Activated CD4-positive, alpha-beta memory T cell treated with anti-CD3 and anti-CD28 coated beads for 36 hours (primary cell): ENCODE measurements at regions not wholly inside any gene's neighbourhood (a gene's known extent, or its start where the extent isn't known, plus 50 kb on each side); places are given as distances from the start of the nearest gene placed in this dataset.
"Not testable (repeated sequence)": the region's sequence is repeated elsewhere in the genome, so short reads cannot be mapped to it uniquely, and the experiment has no call there.

Source experiments
- CTCF ChIA-PET: fragments of 350-600 bp; sonication (Branson Sonifier 250); formaldehyde crosslinking; loops from one replicate; lab custom pipeline; 2021; ENCODE audit warnings: antibody characterized with exemption, inconsistent platforms; lab: Charles Lee
- POLR2A ChIA-PET: fragments of 350-600 bp; sonication (Branson Sonifier 250); formaldehyde crosslinking; loops from one replicate; lab custom pipeline; 2021; ENCODE audit warnings: antibody characterized with exemption; lab: Charles Lee
- DNase-seq: peaks from one replicate; pipeline ENCODE4 v3.0.0-alpha.2; 2020
- H3K27ac Mint-ChIP-seq: one replicate; pipeline ENCODE4 v1.8.0; 2021; ENCODE audit warnings: mixed read lengths
- H3K27me3 Mint-ChIP-seq: one replicate; pipeline ENCODE4 v1.8.0; 2021; ENCODE audit warnings: mixed read lengths
- H3K36me3 Mint-ChIP-seq: one replicate; pipeline ENCODE4 v1.8.0; 2021; ENCODE audit warnings: mixed read lengths
- H3K4me1 Mint-ChIP-seq: one replicate; pipeline ENCODE4 v1.8.0; 2021; ENCODE audit warnings: low read depth, mixed read lengths
- H3K4me3 Mint-ChIP-seq: one replicate; pipeline ENCODE4 v1.8.0; 2021; ENCODE audit warnings: mild to moderate bottlenecking, mixed read lengths
- H3K9me3 Mint-ChIP-seq: one replicate; pipeline ENCODE4 v1.8.0; 2021; ENCODE audit warnings: mixed read lengths
- intact Hi-C: fragments of 100-400 bp; cut with micrococcal nuclease; formaldehyde crosslinking; loops from one replicate; pipeline ENCODE4 v1.15.1; 2023

- ChIA-PET POLR2A (interaction anchor here (0.6 kb wide), 1 partner anchor 87 kb away, joined by 3 read pairs; no protein-coding TSS in a partner anchor), CTCF (interaction anchor here (0.6 to 3.9 kb wide), 30 partner anchors 9 to 1841 kb away, joined by 3 to 81 read pairs (median 4); partner anchors contain the start of genes AGA and NEIL3)
- H3K4me1 Mint-ChIP-seq: peaks cover 9% of the 10 kb centered on the region
- no peaks in the 10 kb centered on the region for H3K9me3 Mint-ChIP-seq
- peak; percentile 81 for DNase-seq
- peaks cover 12% of the 10 kb centered on the region for H3K27me3 Mint-ChIP-seq
- H3K27ac Mint-ChIP-seq: no peak overlapping the region
- no peak overlapping the region for H3K4me3 Mint-ChIP-seq
- intact Hi-C loops: loop anchor here (1.0 to 2.0 kb wide), 4 partner anchors 59 to 305 kb away; partner anchors contain the start of genes AGA and NEIL3
- no peaks in the 10 kb centered on the region for H3K36me3 Mint-ChIP-seq
These were observed 59.5 kb upstream of the NEIL3 start for GRCh38 chr4:177250056-177250696.

- peaks cover 9% of the 10 kb centered on the region for H3K27me3 Mint-ChIP-seq
- peaks cover 9% of the 10 kb centered on the region for H3K4me1 Mint-ChIP-seq
- POLR2A ChIA-PET: no interaction called here
- no peaks in the 10 kb centered on the region for H3K9me3 Mint-ChIP-seq
- peak; percentile 39 for DNase-seq
- CTCF ChIA-PET: interaction anchor here (0.6 to 3.9 kb wide), 10 partner anchors 12 to 303 kb away, joined by 3 to 81 read pairs (median 4); no protein-coding TSS in a partner anchor
- H3K36me3 Mint-ChIP-seq: no peaks in the 10 kb centered on the region
- intact Hi-C loops: loop anchor here (1.0 to 2.0 kb wide), 4 partner anchors 58 to 304 kb away; partner anchors contain the start of genes AGA and NEIL3
- H3K4me3 Mint-ChIP-seq: no peak overlapping the region
- H3K27ac Mint-ChIP-seq: no peak overlapping the region
These were observed 58.4 kb upstream of the NEIL3 start for GRCh38 chr4:177251237-177251636.

GRCh38 chr4:177255359-177255758, 54.3 kb upstream of the NEIL3 start:
- Mint-ChIP-seq H3K27me3 (no peaks in the 10 kb centered on the region), H3K4me1 (peaks cover 5% of the 10 kb centered on the region), H3K4me3 (no peak overlapping the region), H3K36me3 (no peaks in the 10 kb centered on the region), H3K27ac (no peak overlapping the region), H3K9me3 (no peaks in the 10 kb centered on the region)
- ChIA-PET POLR2A (no interaction called here), CTCF (no interaction called here)
- DNase-seq: no peak
- intact Hi-C loops: no loop called here

- DNase-seq: no peak
- CTCF ChIA-PET: no interaction called here
- Mint-ChIP-seq H3K27ac (no peak overlapping the region), H3K27me3 (peaks cover 4% of the 10 kb centered on the region), H3K4me1 (no peaks in the 10 kb centered on the region), H3K36me3 (no peaks in the 10 kb centered on the region), H3K9me3 (no peaks in the 10 kb centered on the region), H3K4me3 (no peak overlapping the region)
- POLR2A ChIA-PET: no interaction called here
- intact Hi-C loops: no loop called here
These were observed 52.7 kb upstream of the NEIL3 start for GRCh38 chr4:177256950-177257349.

GRCh38 chr4:177259466-177259865, 50.2 kb upstream of the NEIL3 start:
- H3K27ac Mint-ChIP-seq, H3K36me3 Mint-ChIP-seq, H3K27me3 Mint-ChIP-seq, intact Hi-C loops, H3K4me3 Mint-ChIP-seq, H3K4me1 Mint-ChIP-seq, H3K9me3 Mint-ChIP-seq, POLR2A ChIA-PET, DNase-seq: not testable (repeated sequence)
- CTCF ChIA-PET: interaction anchor here (0.6 to 2.1 kb wide), 2 partner anchors 9 to 35 kb away, joined by 3 to 6 read pairs; no protein-coding TSS in a partner anchor
